ENCODE measurements at regions not wholly inside any gene's neighbourhood (a gene's known extent, or its start where the extent isn't known, plus 50 kb on each side); places are given as distances from the start of the nearest gene placed in this dataset.

DNA sequence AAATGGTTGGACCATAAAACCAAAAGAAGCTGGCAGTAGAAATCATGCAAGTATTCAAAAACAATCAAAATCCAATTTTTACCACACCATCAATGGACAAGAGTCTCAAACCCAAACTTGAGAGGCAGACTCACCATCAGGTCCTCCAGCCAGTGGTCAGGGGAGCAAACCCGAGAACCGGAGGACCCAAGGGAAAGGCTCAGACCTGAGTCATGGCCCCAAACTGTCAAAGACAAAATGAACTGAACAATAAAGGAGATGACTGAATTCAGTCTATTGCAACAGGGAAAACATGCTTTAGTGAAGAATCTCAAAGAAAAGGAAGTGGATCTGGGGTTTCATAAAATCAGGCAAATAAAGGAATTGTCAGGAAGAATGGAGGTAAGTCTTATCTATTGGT lies 150.7 kb upstream of the MGAT5 start:
- DNase-seq: no peak

DNA sequence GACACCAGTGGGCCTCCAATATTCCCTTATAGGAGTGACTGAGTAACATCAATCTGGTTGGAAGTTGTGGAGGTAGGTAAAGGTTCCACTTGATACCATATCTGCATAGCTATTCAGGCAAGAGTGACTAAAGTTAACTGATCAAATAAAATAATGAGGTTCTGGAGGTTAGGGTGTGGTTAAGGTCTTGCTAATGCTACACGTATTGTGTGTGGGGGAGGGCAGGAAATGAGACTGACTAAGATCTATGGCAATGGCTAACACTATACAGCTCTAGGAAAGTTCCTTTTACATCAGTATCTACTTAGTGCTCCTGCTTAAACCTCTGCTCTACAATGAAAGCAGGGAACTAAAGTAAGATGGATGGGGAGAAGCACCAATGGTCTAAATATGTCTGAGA lies 149.1 kb upstream of the MGAT5 start:
- DNase-seq: peak; percentile 39

DNA sequence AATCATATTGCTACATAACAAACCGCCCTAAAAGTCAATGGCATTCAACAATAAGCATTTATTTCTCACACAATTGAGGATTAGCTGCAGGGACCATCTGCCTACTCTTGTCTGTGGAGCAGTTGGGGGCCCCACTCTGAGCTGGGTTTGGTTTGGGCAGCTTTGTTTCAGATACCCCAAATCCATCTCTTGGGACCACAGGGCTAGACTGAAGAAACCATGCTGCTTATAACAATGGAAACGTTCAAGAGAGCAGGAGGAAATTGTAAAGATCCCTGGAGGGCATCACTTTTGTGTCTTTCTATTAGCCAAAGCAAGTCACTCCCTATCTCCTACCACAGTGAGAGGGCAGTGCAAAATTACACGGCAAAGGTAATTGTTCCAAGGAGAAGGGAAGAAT lies 146.5 kb upstream of the MGAT5 start:
- no peak for DNase-seq

DNA sequence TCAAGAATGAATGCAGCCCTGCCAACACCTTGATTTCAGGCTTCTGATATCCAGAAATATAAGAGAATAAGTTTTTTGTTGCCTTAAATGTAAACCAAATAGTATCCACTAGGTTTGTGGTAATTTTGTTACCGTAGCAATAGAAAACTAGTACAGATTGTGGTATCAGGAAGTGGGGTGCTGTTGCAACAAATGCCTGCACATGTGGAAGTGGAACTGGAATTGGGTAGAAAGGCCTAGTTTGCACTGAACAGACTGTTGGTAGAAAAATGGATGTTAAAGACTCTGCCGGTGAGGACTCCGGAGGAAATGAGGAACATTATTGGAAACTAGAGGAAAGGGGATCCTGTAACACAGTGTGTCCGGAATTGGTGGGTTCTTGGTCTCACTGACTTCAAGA lies 145.8 kb upstream of the MGAT5 start:
- no peak for DNase-seq

DNA sequence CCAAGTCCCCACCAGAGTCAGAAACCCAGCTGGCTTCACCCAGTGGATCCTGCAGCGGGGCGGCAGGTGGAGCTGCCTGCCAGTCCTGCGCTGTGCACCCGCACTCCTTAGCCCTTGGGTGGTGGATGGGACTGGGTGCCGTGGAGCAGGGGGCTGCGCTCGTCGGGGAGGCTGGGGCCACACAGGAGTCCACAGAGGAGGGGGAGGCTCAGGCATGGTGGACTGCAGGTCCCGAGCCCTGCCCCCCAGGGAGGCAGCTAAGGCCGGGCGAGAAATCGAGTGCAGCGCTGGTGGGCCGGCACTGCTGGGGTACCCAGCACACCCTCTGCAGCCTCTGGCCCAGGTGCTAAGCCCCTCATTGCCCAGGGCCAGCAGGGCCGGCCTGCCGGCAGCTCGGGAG lies 144.6 kb upstream of the MGAT5 start:
- DNase-seq: no peak

DNA sequence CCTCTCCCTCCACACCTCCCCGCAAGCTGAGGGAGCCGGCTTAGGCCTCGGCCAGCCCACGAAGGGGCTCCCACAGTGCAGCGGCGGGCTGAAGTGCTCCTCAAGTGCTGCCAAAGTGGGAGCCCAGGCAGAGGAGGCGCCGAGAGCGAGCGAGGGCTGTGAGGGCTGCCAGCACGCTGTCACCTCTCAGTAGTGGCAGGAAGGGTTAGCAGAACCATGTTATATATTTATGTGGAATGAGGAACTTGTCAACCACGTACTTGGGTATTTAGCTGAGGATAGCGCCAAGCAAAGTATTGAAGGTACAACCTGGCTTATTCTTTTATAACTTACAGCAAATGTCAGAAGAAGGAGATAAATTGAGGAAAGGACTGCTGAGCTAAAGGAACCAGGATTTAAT lies 144.1 kb upstream of the MGAT5 start:
- DNase-seq: no peak

DNA sequence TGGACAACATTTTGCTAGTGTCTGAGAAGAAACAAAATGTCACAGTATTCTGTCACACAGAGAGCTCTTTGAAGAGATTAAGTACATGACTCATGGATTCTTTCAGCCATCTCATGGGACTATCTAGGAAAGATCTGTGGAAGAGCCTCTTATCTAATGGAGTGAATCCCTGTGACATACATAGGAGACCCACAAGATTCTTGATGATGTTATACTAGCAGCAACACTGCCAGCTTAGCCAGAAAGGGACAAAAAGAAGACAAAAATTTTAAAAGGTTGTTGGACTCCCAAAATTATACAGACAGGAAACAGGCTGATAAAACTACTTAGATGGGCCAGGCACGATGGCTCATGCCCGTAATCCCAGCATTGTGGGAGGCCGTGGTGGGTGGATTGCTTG lies 143.3 kb upstream of the MGAT5 start:
- DNase-seq: no peak

DNA sequence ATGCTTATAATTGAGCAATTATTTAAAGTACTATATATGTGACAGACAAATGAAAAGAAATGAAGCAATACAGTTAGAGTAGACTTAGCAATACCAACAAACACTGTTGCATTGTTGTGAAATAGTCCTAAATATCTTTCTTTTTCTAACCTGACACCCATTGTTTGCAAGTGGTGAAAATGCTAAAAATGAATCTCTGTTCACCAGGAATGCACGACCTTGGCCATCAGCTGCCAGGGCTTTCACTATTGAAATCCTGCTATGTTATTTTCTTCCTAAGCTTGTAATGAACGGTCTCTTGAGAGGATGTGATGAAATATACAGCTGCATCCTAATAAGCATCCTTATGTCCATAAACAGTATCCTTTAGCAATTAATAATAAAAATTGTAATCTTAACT lies 136.2 kb upstream of the MGAT5 start:
- no peak for DNase-seq

DNA sequence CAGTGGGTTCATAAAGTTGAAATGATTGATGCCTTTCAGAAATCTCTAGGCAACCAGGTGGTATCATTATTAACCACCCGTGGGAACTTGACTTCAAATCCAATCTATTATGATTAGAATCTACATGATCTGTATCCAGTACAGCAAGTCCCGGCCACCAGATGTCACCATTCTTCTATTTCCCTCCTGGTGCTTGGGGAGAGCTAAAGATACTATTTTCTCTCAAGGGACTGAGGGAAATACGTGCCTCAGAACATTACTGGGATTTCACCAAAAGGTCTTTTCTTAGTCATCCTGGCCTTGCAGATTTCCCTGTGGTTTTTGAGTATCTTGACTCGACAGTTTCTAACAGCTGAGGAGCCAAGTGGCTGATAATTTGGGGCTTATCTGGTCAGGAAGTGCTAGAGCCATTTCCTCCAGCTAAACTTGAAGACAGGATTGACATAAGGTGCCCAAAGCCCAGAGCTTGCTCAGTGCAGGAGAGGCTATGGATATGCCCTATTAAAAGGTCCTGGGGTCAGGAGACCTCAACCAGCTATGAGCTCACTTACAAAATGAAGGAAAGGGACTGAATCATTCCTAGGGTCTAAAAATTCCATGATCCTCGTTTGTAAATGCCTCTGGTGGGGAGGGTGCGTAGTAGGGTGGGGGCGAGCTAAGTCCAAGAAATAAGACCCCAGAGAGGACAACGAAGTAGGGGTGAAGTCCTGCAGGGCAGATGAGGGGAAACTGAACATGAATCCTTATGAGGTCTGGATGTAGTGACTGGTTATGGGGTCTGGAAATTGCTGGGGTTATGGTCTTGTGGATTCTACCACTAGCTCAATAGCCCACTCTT lies 135.4 kb upstream of the MGAT5 start:
- peak; percentile 91 for DNase-seq

DNA sequence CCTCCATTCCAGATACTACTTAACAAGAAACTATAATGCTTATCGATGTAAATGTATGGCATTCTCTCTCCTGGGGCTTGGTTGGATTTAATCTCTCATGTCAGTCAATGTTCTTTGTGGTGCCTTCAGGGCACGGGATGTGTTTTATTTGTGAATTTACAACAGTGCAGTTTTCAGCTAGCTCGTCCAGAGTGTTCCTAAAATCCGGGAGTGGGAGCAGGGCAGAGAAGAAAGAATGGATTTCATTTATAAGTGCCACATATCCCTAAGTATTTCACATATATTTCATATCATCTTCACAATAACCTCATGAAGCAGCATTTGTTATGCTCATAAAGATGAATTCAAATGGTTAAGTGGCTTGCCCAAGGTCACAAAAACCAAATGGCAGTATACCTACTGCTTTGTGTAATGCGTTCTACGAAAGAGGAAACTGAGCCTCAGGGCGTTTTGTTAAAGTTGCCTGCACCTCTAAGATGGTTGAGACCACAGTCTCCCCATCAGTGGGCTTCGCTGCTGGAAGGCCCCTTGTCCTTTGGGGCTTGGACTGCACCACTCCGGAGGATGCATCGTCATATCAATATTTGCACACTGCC lies 134.7 kb upstream of the MGAT5 start:
- no peak for DNase-seq

DNA sequence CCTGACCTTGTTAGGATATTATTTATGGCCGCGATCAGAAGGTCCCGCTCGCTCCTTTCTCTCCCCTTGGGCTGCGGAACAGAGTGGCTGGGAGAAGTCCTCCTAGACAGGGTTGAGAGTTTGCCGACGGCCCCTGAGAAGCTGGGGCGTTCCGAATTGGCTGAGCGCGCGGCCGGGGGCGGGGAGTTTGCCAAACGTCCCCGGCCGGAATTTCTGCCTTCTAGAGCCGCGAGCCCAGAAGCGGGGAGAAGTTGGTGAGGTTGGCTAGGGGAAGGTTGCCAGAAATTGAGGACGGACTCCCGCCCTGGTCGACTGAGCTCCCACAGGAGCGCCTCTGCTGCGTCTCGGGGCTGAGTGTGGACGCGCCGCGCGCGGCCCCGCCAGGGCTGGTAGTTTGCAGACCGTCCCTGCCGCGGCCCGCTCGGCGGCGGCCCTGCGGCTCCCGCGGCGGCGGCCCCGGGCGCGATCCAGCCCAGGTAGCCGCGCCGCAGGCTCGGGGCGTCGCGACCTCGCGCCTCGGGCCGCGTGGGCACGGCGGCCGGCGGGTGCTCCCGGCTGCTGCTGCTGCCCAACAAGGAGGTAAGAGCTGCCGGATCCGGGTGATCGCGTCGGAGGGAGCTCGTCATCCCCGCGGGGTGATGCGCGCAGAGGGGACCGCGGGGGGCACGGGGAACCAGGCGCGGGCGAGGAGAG lies 134.0 kb upstream of the MGAT5 start:
- peak; percentile 87 for DNase-seq

DNA sequence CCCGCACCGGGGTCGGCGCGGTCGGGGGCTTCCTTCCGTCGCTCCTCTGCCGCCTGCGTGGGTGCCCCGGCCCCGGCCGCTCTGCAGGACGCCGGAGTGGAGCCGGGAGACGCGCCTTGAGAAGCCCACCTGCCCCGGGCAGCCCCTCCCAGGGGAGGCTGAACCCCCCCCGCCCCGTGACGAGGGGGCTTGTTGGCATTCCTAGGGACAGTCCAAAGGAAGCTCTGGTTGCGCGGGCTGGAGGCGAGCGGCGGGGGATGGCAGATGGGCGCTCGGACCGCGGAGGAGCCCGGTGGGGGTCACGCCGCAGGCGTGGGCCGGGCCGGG lies 133.5 kb upstream of the MGAT5 start:
- DNase-seq: no peak

DNA sequence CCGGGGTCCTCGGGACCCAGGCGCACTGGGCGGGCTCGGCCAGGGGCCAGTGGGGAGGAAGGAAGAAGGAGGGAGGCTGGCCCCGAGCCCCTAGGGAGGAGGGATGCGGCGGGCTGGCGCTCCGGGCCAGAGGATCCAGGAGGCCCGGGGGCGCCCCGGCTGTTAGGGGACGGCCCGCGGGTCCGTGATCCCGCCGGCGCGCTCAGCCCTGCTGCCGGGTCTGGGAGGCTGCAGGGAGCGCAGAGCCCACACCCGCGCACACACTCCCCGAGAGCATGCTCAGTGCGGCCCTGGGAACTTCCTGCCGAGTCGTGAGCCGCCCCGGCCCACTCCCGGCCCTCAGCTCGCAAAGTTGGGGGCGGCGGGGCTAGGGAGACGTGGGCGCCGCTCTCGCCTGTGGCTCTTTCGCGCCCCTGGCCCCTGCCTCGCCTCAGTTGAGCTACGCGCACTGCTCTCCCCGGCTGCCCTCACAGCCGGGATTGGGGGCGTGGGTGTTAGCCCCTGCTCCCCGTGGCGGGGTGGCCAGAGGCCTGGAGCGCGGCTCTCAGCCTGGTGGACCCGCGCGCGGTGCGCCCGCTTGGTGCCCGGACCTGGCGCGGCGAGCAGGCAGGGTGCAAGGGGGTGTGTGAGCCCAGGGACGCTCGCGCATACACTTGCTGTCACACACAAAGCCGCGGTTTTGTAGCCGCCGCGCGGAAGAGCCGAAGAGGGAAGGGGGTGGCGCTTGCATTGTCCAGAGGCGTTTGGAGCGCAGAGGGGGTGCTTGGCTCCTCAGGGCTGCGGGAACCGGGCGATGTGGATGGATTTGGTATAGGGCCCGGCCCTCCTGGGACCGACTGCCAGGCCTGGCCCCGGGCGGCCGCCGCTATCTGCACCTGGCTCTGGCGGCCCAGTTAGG lies 132.9 kb upstream of the MGAT5 start:
- DNase-seq: peak; percentile 64

DNA sequence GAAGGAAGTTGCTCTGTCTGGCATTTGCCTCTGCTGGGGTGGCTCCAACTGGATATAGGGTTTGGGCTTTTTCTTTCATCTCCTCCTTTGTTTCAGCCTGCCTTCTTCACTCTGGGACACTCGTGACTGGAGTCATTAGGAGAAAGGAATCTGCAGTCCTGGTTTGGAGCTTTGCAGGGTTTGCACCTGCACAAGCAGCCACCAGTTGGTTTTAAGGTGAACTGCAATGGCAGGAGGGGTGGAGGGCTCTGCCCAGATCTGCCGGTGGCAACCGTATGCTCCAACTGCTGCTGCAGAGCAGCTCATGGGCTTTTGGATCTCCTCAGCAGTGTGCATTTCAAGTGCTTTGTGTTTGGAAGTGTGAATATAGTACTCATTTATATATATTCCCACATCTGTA lies 131.3 kb upstream of the MGAT5 start:
- DNase-seq: no peak

DNA sequence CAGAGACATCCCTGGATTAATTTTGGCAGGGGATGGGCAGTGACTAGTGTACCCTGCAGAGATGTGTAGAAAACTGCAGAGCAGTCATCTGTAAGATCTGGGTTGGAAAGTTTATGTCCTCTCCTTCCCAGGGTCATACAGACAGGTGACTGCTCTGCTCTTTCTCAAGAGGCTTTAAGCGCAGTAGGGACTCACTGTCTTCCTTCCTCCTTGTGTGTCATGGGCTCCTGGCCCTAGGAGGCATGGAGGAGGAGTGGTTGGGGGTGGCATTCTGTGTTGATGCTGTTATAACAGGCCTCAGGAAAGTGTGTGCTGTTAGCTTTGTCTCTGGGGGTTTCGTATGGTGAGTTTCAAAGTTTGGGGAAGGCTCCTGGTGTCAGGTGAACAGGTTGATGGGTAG lies 130.5 kb upstream of the MGAT5 start:
- no peak for DNase-seq

DNA sequence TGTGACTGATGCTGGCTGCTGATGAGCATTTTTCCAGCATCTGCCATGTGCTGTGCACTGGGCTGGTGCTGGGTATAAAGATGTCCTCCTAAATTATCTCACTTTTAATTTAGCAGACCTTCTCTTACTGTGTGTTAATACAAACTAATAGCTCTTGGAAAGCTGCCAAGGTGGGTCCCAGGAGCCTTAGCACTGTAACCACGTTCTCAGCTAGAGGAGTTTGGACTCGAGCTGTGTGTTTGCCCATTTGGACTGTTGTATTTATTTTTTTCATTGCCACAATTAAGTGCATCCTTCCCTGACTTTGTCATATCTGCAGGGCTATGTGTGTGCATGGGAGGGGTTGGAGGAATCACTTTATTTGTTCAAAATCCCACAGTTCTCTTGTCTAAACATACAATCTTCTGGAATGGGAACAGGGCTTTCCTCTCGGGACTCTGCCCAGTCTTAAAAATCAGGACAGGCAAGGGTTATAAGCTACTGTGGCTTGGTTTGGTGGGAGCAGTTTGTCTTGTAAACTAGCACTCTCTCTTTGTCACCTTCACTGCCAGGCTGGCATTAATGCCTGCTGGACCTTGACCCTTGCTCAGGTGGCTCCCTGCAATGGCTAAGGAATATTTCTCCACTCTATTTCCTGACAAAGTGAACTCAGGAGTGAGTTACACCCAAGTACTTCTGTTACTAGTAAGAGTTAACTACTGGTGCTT lies 129.7 kb upstream of the MGAT5 start:
- no peak for DNase-seq

DNA sequence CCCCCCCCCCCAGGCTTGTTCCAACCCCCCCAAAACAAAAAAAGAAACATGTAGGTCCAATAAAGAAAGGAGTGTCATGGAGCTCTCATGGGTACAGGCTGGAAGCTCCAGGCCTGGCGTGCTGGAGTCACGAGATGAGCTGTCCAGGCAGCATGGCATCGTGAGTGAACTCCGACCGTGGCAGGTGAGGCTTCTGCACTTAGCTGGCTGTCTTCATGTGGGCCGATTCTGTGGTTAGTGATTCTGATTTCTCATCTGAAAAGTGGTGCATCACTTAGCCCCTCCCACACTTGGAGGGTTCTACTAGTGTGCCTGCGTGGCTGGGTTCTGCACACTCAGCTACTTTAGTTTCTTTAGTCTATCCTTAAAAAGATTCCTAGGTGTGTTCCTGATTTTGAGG lies 126.4 kb upstream of the MGAT5 start:
- DNase-seq: peak; percentile 82

DNA sequence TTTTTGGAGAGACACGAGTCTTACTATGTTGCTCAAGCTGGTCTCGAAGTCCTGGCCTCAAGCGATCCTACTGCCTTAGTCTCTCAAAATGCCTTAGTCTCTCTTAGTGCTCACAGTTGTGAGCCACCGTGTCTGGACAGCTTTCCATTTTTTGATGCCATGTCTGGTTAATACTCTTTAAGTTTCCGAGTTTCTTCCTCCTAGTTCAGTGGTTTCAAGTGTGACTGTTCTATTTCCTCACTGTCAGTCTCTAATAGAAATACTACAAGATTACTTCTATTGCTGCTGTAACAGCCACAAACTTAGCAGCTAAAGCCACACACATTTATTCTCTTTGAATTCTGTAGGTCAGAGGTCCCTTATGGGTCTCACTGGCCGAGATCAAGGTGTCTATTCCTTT lies 125.1 kb upstream of the MGAT5 start:
- DNase-seq: no peak

DNA sequence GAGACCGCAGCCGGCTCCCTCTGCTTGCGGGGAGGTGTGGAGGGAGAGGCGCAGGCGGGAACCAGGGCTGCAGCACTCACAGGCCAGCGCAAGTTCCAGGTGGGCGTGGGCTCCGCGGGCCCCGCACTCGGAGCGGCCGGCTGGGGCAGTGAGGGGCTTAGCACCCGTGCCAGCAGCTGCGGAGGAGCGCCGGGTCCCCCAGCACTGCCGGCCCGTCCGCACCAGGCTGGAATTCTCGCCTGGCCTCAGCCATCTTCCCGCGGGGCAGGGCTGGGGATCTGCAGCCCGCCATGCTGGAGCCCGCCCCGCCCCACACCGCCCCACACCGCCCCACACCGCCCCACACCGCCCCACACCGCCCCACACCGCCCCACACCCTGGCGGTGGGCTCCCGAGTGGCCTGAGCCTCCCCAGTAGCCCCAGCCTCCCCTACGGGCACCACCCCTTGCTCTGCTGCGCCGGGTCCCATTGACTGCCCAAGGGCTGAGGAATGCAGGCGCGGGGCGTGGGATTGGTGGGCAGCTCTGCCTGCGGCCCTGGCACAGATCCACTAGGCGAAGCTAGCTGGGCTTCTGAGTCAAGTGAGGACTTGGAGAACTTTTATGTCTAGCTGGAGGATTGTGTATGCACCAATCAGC lies 123.9 kb upstream of the MGAT5 start:
- no peak for DNase-seq

DNA sequence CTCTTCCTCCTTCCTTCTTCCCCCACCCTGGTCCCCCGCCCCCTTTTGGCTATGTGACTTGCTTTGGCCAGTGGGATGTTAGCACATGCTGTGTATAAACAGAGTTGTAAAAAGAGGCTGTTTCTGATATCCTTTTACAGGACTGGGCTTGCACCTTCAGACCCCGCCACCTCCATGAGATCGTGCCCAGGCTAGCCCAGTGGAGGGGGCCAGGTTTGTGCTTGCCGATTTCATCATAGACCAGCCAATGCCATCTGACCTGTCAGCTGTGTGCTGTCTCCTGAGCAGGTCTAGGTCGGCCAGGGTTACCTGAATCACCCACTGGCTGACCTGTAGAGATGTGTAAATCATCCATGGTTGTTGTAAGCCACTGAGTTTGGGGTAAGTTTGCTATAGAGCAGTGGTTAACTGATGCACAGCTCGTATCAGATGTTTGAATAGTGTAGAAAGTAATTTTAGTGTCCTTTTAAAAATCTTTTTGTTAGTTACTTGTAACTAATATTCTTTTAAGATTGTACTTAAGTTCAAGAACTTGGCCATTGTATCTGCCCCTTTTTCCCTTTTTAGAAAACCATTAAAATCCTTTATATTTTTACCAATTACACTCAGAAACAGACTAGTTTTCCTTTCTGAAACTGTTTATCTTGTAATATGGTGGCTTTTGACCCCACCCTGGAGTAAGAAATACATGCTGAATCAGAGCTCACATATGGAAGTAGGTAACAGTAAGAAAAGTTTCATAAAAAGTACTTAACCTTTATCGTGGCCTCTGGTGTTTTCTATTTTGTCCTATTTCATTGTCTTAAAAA lies 122.0 kb upstream of the MGAT5 start:
- no peak for DNase-seq

DNA sequence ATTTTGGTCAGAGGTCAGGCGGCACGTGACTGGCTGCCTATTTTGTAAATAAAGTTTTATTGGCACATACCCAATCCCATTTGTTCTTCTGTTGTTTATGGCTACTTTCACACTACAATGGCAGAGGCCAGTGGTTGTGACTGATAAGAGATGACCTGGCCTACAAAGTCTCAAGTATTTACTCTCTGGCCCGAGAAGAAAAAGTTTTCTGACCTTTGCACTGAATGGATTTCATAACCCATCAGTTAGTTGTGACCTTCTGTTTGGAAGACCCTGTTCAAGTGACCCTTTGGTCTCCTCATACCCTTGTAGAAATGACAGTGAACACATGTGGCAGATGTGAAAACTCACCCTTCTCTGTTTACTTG lies 121.4 kb upstream of the MGAT5 start:
- DNase-seq: no peak

All from activated CD4-positive, alpha-beta T cell treated with anti-CD3 and anti-CD28 coated beads, Interleukin-10, Interleukin-2, amounts not matched to agents 100 ng/mL and 50 ng/mL, durations not matched to agents 16 hours and 8 hours (primary cell).